IMR-90 (cell line): ENCODE measurements at regions not wholly inside any gene's neighbourhood (a gene's known extent, or its start where the extent isn't known, plus 50 kb on each side); places are given as distances from the start of the nearest gene placed in this dataset.

Experiments used
- ATAC-seq: fragments of 200-7000 bp; cut with Tn5 transposase; 2 replicates; pipeline ENCODE4 v1.9.1; 2020; ENCODE audit warnings: low read depth, mild to moderate bottlenecking, moderate library complexity
- BruUV-seq: library from RNA; stranded (reverse); fragments of 400-500 nt; replicated peaks from 2 replicates; lab custom pipeline; 2021; lab: Mats Ljungman, UMichigan
- CTCF ChIA-PET: fragments of 300-600 bp; formaldehyde crosslinking; extraction: SDS; loops from one replicate; lab custom pipeline; 2021; ENCODE audit warnings: antibody characterized with exemption; lab: Yijun Ruan, JAX
- POLR2A ChIA-PET: fragments of 300-600 bp; sonication (Branson Sonifier 250); formaldehyde crosslinking; loops from one replicate; lab custom pipeline; 2022; ENCODE audit warnings: antibody characterized with exemption; ENCODE audit not compliant: unreplicated experiment; lab: Charles Lee
- DNase-seq: peaks from one replicate; pipeline ENCODE4 v3.0.0; 2013
- H2AFZ ChIP-seq: replicated peaks from 2 replicates; pipeline ENCODE3; 2013; ENCODE audit warnings: low read length, mild to moderate bottlenecking; ENCODE audit not compliant: poor library complexity
- H2AK5ac ChIP-seq: 2 replicates; pipeline ENCODE4 v1.6.1; 2013; ENCODE audit warnings: low read depth, low read length, inconsistent platforms
- H2AK9ac ChIP-seq: replicated peaks from 2 replicates; pipeline ENCODE3; 2013; ENCODE audit warnings: mild to moderate bottlenecking, low read depth, low read length, moderate library complexity; ENCODE audit not compliant: poor library complexity
- H2BK120ac ChIP-seq: 2 replicates; pipeline ENCODE4 v1.6.1; 2013; ENCODE audit warnings: low read depth, low read length, inconsistent platforms
- H2BK15ac ChIP-seq: 3 replicates; pipeline ENCODE4 v1.6.1; 2013; ENCODE audit warnings: low read depth, low read length, inconsistent platforms
- H2BK20ac ChIP-seq: 2 replicates; pipeline ENCODE4 v1.6.1; 2013; ENCODE audit warnings: low read depth, mild to moderate bottlenecking, inconsistent platforms, low read length, moderate library complexity
- H2BK5ac ChIP-seq: 2 replicates; pipeline ENCODE4 v1.6.1; 2013; ENCODE audit warnings: mild to moderate bottlenecking, low read depth, low read length, inconsistent platforms; ENCODE audit not compliant: poor library complexity, severe bottlenecking
- H3K14ac ChIP-seq: replicated peaks from 2 replicates; pipeline ENCODE4 v1.6.1; 2013; ENCODE audit warnings: low read depth, low read length, inconsistent platforms
- H3K18ac ChIP-seq: 2 replicates; pipeline ENCODE4 v1.6.1; 2013; ENCODE audit warnings: low read depth, low read length, control low read depth
- H3K23ac ChIP-seq: 2 replicates; pipeline ENCODE4 v1.6.1; 2013; ENCODE audit warnings: low read depth, low read length, inconsistent platforms
- H3K27ac ChIP-seq: 2 replicates; pipeline ENCODE4 v1.5.1; 2013; ENCODE audit warnings: mild to moderate bottlenecking, control low read depth, low read length; ENCODE audit not compliant: insufficient read depth
- H3K27me3 ChIP-seq: 2 replicates; pipeline ENCODE4 v1.6.1; 2013; ENCODE audit warnings: low read length; ENCODE audit not compliant: control insufficient read depth, insufficient read depth
- H3K36me3 ChIP-seq: 2 replicates; pipeline ENCODE4 v1.6.1; 2013; ENCODE audit warnings: low read length, mixed read lengths; ENCODE audit not compliant: control insufficient read depth, insufficient read depth
- H3K4ac ChIP-seq: 2 replicates; pipeline ENCODE4 v1.6.1; 2013; ENCODE audit warnings: low read depth, low read length, inconsistent platforms
- H3K4me1 ChIP-seq: 2 replicates; pipeline ENCODE4 v1.6.1; 2013; ENCODE audit warnings: low read length, mixed read lengths; ENCODE audit not compliant: control insufficient read depth, insufficient read depth
- H3K4me2 ChIP-seq: 2 replicates; pipeline ENCODE4 v1.6.1; 2013; ENCODE audit warnings: low read depth, mild to moderate bottlenecking, control low read depth, low read length, moderate library complexity
- H3K4me3 ChIP-seq: 2 replicates; pipeline ENCODE4 v1.5.1; 2013; ENCODE audit warnings: low read depth, mild to moderate bottlenecking, control low read depth, low read length, moderate library complexity; ENCODE audit not compliant: insufficient read depth
- H3K56ac ChIP-seq: 2 replicates; pipeline ENCODE4 v1.6.1; 2013; ENCODE audit warnings: low read length, inconsistent platforms; ENCODE audit not compliant: insufficient read depth; ENCODE audit errors: extremely low read depth
- H3K79me1 ChIP-seq, 2 experiments: 2 replicates each; pipeline ENCODE4 v1.6.1; 2013; ENCODE audit warnings: low read length in 2 of 2, inconsistent platforms in 1 of 2, low read depth in 1 of 2
- H3K9ac ChIP-seq: 2 replicates; pipeline ENCODE4 v1.6.1; 2013; ENCODE audit warnings: low read depth, low read length, control low read depth
- H3K9me1 ChIP-seq: 2 replicates; pipeline ENCODE4 v1.6.1; 2013; ENCODE audit warnings: low read length, inconsistent platforms; ENCODE audit not compliant: insufficient read depth
- H3K9me3 ChIP-seq: 2 replicates; pipeline ENCODE4 v1.6.1; 2013; ENCODE audit warnings: low read length; ENCODE audit not compliant: control insufficient read depth, insufficient read depth
- H4K20me1 ChIP-seq: 2 replicates; pipeline ENCODE4 v1.6.1; 2013; ENCODE audit warnings: low read length, inconsistent platforms; ENCODE audit not compliant: insufficient read depth
- H4K5ac ChIP-seq: 2 replicates; pipeline ENCODE4 v1.6.1; 2013; ENCODE audit warnings: mild to moderate bottlenecking, low read depth, low read length, control low read depth
- H4K8ac ChIP-seq, 2 experiments: 2 replicates each; pipeline ENCODE4 v1.6.1; 2013; ENCODE audit warnings: low read depth in 2 of 2, low read length in 2 of 2, control low read depth in 1 of 2, inconsistent platforms in 1 of 2
- H4K91ac ChIP-seq: 2 replicates; pipeline ENCODE4 v1.6.1; 2013; ENCODE audit warnings: low read depth, low read length, inconsistent platforms; ENCODE audit not compliant: insufficient read depth
- CTCF ChIP-seq: conservative IDR thresholded peaks from 2 replicates; pipeline ENCODE4 v1.5.1; 2012; ENCODE audit warnings: mild to moderate bottlenecking, low read depth, low read length, improper control_type of control experiment
- RFX5 ChIP-seq: IDR thresholded peaks from 2 replicates; pipeline ENCODE4 v1.8.0; 2012; ENCODE audit warnings: low read depth, mild to moderate bottlenecking, low read length, moderate library complexity
- WGBS, 2 experiments: methylation state at CpG; one replicate each; pipeline versions ENCODE4 v1.1.5 to v1.1.7; 2013; ENCODE audit warnings: missing lambda C conversion rate in 2 of 2; ENCODE audit not compliant: insufficient read length in 1 of 2; ENCODE audit errors: extremely low coverage in 2 of 2; 5-methylcytosine and 5-hydroxymethylcytosine counted together
- dilution Hi-C: fragments of 300-500 bp; cut with HindIII; formaldehyde crosslinking; loops from one replicate; pipeline ENCODE4 v1.14.3; 2018; ENCODE audit warnings: low sequenced_read_pairs; ENCODE audit not compliant: unreplicated experiment
- in situ Hi-C: fragments of 300-500 bp; cut with MboI; formaldehyde crosslinking; loops from 3 replicates; pipeline ENCODE4 v1.14.3; 2019; ENCODE audit warnings: low sequenced_read_pairs, inconsistent platforms, mixed read lengths
- intact Hi-C: fragments of 100-400 bp; cut with micrococcal nuclease; formaldehyde crosslinking; loops from 2 replicates; pipeline ENCODE4 v1.10.0; 2022

- ChIA-PET CTCF (interaction anchor here (4.9 kb wide), 1 partner anchor 185 kb away, joined by 30 read pairs; no protein-coding TSS in a partner anchor), POLR2A (interaction anchor here (1.0 kb wide), 1 partner anchor 11 kb away, joined by 3 read pairs; no protein-coding TSS in a partner anchor)
- no peak overlapping the region for H3K56ac ChIP-seq
- no peaks in the 10 kb centered on the region for H3K36me3 ChIP-seq
- no peaks in the 10 kb centered on the region for H4K20me1 ChIP-seq
- no peak overlapping the region for H2AFZ ChIP-seq
- H2BK15ac ChIP-seq, result no peak overlapping the region
- DNase-seq, result no peak
- H2BK5ac ChIP-seq, result no peak overlapping the region
- no peak overlapping the region for H3K9ac ChIP-seq
- H3K27ac ChIP-seq, result no peak overlapping the region
- H3K79me1 ChIP-seq, result no peaks in the 10 kb centered on the region
- H3K4me3 ChIP-seq, result no peak overlapping the region
- H3K4me1 ChIP-seq, result peaks cover 12% of the 10 kb centered on the region
- TF ChIP-seq CTCF, result no peak
- no peak for TF ChIP-seq RFX5
- H2AK5ac ChIP-seq, result no peak overlapping the region
- no peak overlapping the region for H2BK20ac ChIP-seq
- dilution Hi-C loops, result no loop called here
- in situ Hi-C loops, result loop anchor here (25.0 kb wide), 1 partner anchor 943 kb away; no protein-coding TSS in a partner anchor
- peaks cover 9% of the 10 kb centered on the region for H3K9me1 ChIP-seq
- no peak overlapping the region for H3K4me2 ChIP-seq
- H3K27me3 ChIP-seq, result peaks cover 7% of the 10 kb centered on the region
- intact Hi-C loops, result loop anchor here (5.0 kb wide), 1 partner anchor 247 kb away; no protein-coding TSS in a partner anchor
- H3K4ac ChIP-seq, result no peak overlapping the region
- no peak overlapping the region for H4K5ac ChIP-seq
- 100% methylated on average over 1 of the region's 5 CpGs; no CpG with 5 or more reads in 1 of the 2 experiments for WGBS, 2 experiments
- H2BK120ac ChIP-seq, result no peak overlapping the region
- ATAC-seq, result no peak
- no peak overlapping the region for H2AK9ac ChIP-seq
- no peak overlapping the region for H3K18ac ChIP-seq
- H3K9me3 ChIP-seq, result no peaks in the 10 kb centered on the region
- no peak overlapping the region for H3K14ac ChIP-seq
- H4K8ac ChIP-seq, result no peak overlapping the region
- no peak overlapping the region for H3K23ac ChIP-seq
- no peak overlapping the region for H4K91ac ChIP-seq
- BruUV-seq, result no TSS peak
These were observed 341.2 kb downstream of the DYSF start for GRCh38 chr2:71794611-71795010.
